Middle frontal gyrus (tissue), 1 donor: ENCODE measurements at regions not wholly inside any gene's neighbourhood (a gene's known extent, or its start where the extent isn't known, plus 50 kb on each side); places are given as distances from the start of the nearest gene placed in this dataset.
"Not testable (repeated sequence)": the region's sequence is repeated elsewhere in the genome, so short reads cannot be mapped to it uniquely, and the experiment has no call there.

Experiments used
- DNase-seq: peaks from one replicate; pipeline ENCODE4 v3.0.0-alpha.2; 2015; ENCODE audit warnings: low spot score; ENCODE audit errors: extremely low spot score

- peak; percentile 1 for DNase-seq
These were observed 178.1 kb downstream of the POTEB3 start for GRCh38 chr15:21261965-21262850.

GRCh38 chr15:21261396-21261964 lies 178.8 kb downstream of the POTEB3 start:
- no peak for DNase-seq

GRCh38 chr15:21260966-21261395 lies 179.3 kb downstream of the POTEB3 start:
- no peak for DNase-seq

GRCh38 chr15:21258635-21259034 lies 181.7 kb downstream of the POTEB3 start:
- DNase-seq: not testable (repeated sequence)

- not testable (repeated sequence) for DNase-seq
These were observed 190.7 kb downstream of the POTEB3 start for GRCh38 chr15:21249508-21250019.
